H9 (cell line): ENCODE measurements at regions not wholly inside any gene's neighbourhood (a gene's known extent, or its start where the extent isn't known, plus 50 kb on each side); places are given as distances from the start of the nearest gene placed in this dataset.

Experiments
- DNase-seq: peaks from one replicate; pipeline ENCODE4 v3.0.0-alpha.2; 2017
- H2AFZ ChIP-seq: one replicate; pipeline ENCODE4 v1.6.1; 2013; ENCODE audit warnings: mild to moderate bottlenecking, low read length, control low read depth, moderate library complexity
- H2AK5ac ChIP-seq: 2 replicates; pipeline ENCODE4 v1.6.1; 2013; ENCODE audit warnings: low read length, control low read depth, mixed read lengths; ENCODE audit not compliant: insufficient read length
- H2BK120ac ChIP-seq: one replicate; pipeline ENCODE4 v1.6.1; 2013; ENCODE audit warnings: low read depth, mild to moderate bottlenecking, low read length, control low read depth, inconsistent platforms; ENCODE audit not compliant: poor library complexity, severe bottlenecking
- H2BK12ac ChIP-seq: 2 replicates; pipeline ENCODE4 v1.6.1; 2013; ENCODE audit warnings: low read length, control low read depth, mixed read lengths, low read depth; ENCODE audit not compliant: insufficient read length
- H2BK15ac ChIP-seq: 2 replicates; pipeline ENCODE4 v1.6.1; 2013; ENCODE audit warnings: low read depth, low read length, control low read depth
- H2BK20ac ChIP-seq: one replicate; pipeline ENCODE4 v1.6.1; 2013; ENCODE audit warnings: low read depth, mild to moderate bottlenecking, low read length, control low read depth, inconsistent platforms; ENCODE audit not compliant: poor library complexity, severe bottlenecking
- H2BK5ac ChIP-seq: 2 replicates; pipeline ENCODE4 v1.6.1; 2013; ENCODE audit warnings: low read length, control low read depth, mixed read lengths; ENCODE audit not compliant: insufficient read length
- H3K14ac ChIP-seq: 2 replicates; pipeline ENCODE4 v1.6.1; 2013; ENCODE audit warnings: low read length, control low read depth; ENCODE audit not compliant: insufficient read depth
- H3K18ac ChIP-seq: 2 replicates; pipeline ENCODE4 v1.6.1; 2013; ENCODE audit warnings: low read depth, mild to moderate bottlenecking, mixed read lengths, low read length, control low read depth; ENCODE audit not compliant: insufficient read length
- H3K23ac ChIP-seq: 2 replicates; pipeline ENCODE4 v1.6.1; 2013; ENCODE audit warnings: low read length, control low read depth, mixed read lengths, low read depth; ENCODE audit not compliant: insufficient read length
- H3K23me2 ChIP-seq: 2 replicates; pipeline ENCODE4 v1.6.1; 2013; ENCODE audit warnings: low read depth, mild to moderate bottlenecking, mixed read lengths, low read length, control low read depth; ENCODE audit not compliant: insufficient read length, poor library complexity, severe bottlenecking
- H3K27ac ChIP-seq: 2 replicates; pipeline ENCODE4 v1.5.1; 2013; ENCODE audit warnings: low read length, control low read depth, mixed read lengths, low read depth; ENCODE audit not compliant: insufficient read length
- H3K27me3 ChIP-seq: 2 replicates; pipeline ENCODE4 v1.6.1; 2013; ENCODE audit warnings: low read length, control low read depth, inconsistent platforms; ENCODE audit not compliant: insufficient read depth
- H3K4ac ChIP-seq: 2 replicates; pipeline ENCODE4 v1.6.1; 2013; ENCODE audit warnings: low read depth, mild to moderate bottlenecking, control low read depth, inconsistent platforms, low read length, moderate library complexity
- H3K4me1 ChIP-seq: 2 replicates; pipeline ENCODE4 v1.6.1; 2013; ENCODE audit warnings: low read length, control low read depth, inconsistent platforms; ENCODE audit not compliant: insufficient read depth
- H3K4me2 ChIP-seq: 2 replicates; pipeline ENCODE4 v1.6.1; 2013; ENCODE audit warnings: low read length, control low read depth, mixed read lengths; ENCODE audit not compliant: insufficient read length, insufficient read depth
- H3K56ac ChIP-seq: 2 replicates; pipeline ENCODE4 v1.6.1; 2013; ENCODE audit warnings: low read depth, mild to moderate bottlenecking, mixed read lengths, low read length, control low read depth; ENCODE audit not compliant: insufficient read length
- H3K79me1 ChIP-seq: 2 replicates; pipeline ENCODE4 v1.6.1; 2013; ENCODE audit warnings: low read depth, mild to moderate bottlenecking, moderate library complexity, low read length, control low read depth, inconsistent platforms; ENCODE audit not compliant: insufficient read depth, poor library complexity, severe bottlenecking
- H3K79me2 ChIP-seq: 2 replicates; pipeline ENCODE4 v1.6.1; 2013; ENCODE audit warnings: low read length, control low read depth, inconsistent platforms; ENCODE audit not compliant: insufficient read depth
- H3K9ac ChIP-seq: 2 replicates; pipeline ENCODE4 v1.6.1; 2013; ENCODE audit warnings: low read length, control low read depth, mixed read lengths; ENCODE audit not compliant: insufficient read length; ENCODE audit errors: extremely low read depth
- H3K9me3 ChIP-seq: one replicate; pipeline ENCODE4 v1.6.1; 2013; ENCODE audit warnings: low read depth, low read length, inconsistent platforms; ENCODE audit not compliant: control insufficient read depth
- H3T11ph ChIP-seq: one replicate; pipeline ENCODE4 v1.6.1; 2013; ENCODE audit warnings: mild to moderate bottlenecking, low read length, control low read depth, inconsistent platforms
- H4K20me1 ChIP-seq: one replicate; pipeline ENCODE4 v1.6.1; 2013; ENCODE audit not compliant: control insufficient read depth, insufficient read length, insufficient read depth
- H4K5ac ChIP-seq: 2 replicates; pipeline ENCODE4 v1.6.1; 2013; ENCODE audit warnings: low read depth, mild to moderate bottlenecking, mixed read lengths, low read length, control low read depth; ENCODE audit not compliant: insufficient read length
- H4K8ac ChIP-seq: replicated peaks from 2 replicates; pipeline ENCODE4 v1.6.1; 2013; ENCODE audit warnings: low read length, control low read depth, mixed read lengths, low read depth; ENCODE audit not compliant: insufficient read length
- H4K91ac ChIP-seq: 2 replicates; pipeline ENCODE4 v1.6.1; 2013; ENCODE audit warnings: low read depth, mild to moderate bottlenecking, moderate library complexity, mixed read lengths, low read length, control low read depth; ENCODE audit not compliant: insufficient read length
- H3K27ac Mint-ChIP-seq, 3 experiments: 2 replicates in 2 of 3; 3 replicates in 1 of 3; pipeline ENCODE4 v1.8.0; 2020 to 2021; ENCODE audit warnings: mixed read lengths in 3 of 3, mild to moderate bottlenecking in 1 of 3, moderate library complexity in 1 of 3
- H3K27me3 Mint-ChIP-seq: 2 replicates; pipeline ENCODE4 v1.8.0; 2021; ENCODE audit warnings: low read depth, mild to moderate bottlenecking, moderate library complexity, mixed read lengths
- H3K36me3 Mint-ChIP-seq, 3 experiments: 2 replicates in 2 of 3; 3 replicates in 1 of 3; pipeline ENCODE4 v1.8.0; 2020 to 2021; ENCODE audit warnings: low read depth in 3 of 3, mixed read lengths in 3 of 3; ENCODE audit not compliant: insufficient read depth in 1 of 3
- H3K4me1 Mint-ChIP-seq, 2 experiments: 2 replicates each; pipeline ENCODE4 v1.8.0; 2020; ENCODE audit warnings: mixed read lengths in 2 of 2
- H3K4me3 Mint-ChIP-seq, 2 experiments: 2 replicates in 1 of 2; 3 replicates in 1 of 2; pipeline ENCODE4 v1.8.0; 2020 to 2021; ENCODE audit warnings: mild to moderate bottlenecking in 2 of 2, mixed read lengths in 2 of 2, moderate library complexity in 1 of 2
- H3K9me3 Mint-ChIP-seq, 2 experiments: 2 replicates in 1 of 2; 3 replicates in 1 of 2; pipeline ENCODE4 v1.8.0; 2020; ENCODE audit warnings: mild to moderate bottlenecking in 2 of 2, mixed read lengths in 2 of 2, moderate library complexity in 1 of 2
- WGBS: extraction: QIAGEN DNeasy Blood & Tissue Kit; methylation state at CpG from one replicate; pipeline ENCODE4 v1.1.7; 2013; ENCODE audit warnings: missing lambda C conversion rate, low lambda C conversion rate, mixed read lengths; ENCODE audit not compliant: insufficient read length; ENCODE audit errors: extremely low coverage; 5-methylcytosine and 5-hydroxymethylcytosine counted together
- TF ChIP-seq, protein P1 (sequence below): fragments of 200-600 bp; sonication (generic); conservative IDR thresholded peaks from 3 replicates; pipeline ENCODE4 v1.8.0; 2021; ENCODE audit warnings: antibody characterized with exemption, mild to moderate bottlenecking

DNA sequence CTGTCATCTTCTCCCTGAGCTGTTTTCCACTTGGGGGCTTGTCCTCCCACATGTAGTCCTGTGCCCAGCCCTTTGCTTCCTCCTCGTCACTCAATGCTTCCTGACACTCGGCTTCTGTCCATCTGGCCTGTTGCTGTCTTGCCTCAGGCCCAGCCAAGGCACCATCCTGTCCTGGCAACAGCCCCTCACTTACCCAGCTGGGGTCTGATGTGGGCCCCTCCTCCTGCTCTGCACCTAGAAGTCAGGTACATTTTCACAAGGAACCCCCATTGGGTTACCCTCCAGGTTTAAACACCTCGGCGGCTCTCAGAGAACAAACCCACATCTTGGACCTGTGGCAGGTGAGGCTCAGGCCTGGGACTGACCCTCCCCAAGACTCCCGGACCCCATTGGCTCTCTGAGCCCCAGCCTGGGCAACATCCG lies 784.8 kb downstream of the TBC1D22A start:
- H3K14ac ChIP-seq, result no peak overlapping the region
- no peaks in the 10 kb centered on the region for H3K4me1 ChIP-seq
- H3K9ac ChIP-seq, result no peak overlapping the region
- H2BK120ac ChIP-seq, result no peak overlapping the region
- H2BK15ac ChIP-seq, result no peak overlapping the region
- peaks cover 4 to 28% (median 8%) of the 10 kb centered on the region in 3 experiments; a peak in 4 of 7 replicates for H3K36me3 Mint-ChIP-seq
- H4K20me1 ChIP-seq, result no peaks in the 10 kb centered on the region
- WGBS, result no CpG with 5 or more reads among the region's 6 CpGs
- peaks cover 64 to 98% of the 10 kb centered on the region in 2 experiments for H3K9me3 Mint-ChIP-seq
- H4K91ac ChIP-seq, result no peak overlapping the region
- H3K23me2 ChIP-seq, result no peaks in the 10 kb centered on the region
- H3K79me1 ChIP-seq, result no peaks in the 10 kb centered on the region
- no peak overlapping the region for H3K4me2 ChIP-seq
- no peak overlapping the region for H3K27ac Mint-ChIP-seq
- no peaks in the 10 kb centered on the region for H3K79me2 ChIP-seq
- H3K18ac ChIP-seq, result no peak overlapping the region
- H2BK20ac ChIP-seq, result no peak overlapping the region
- no peak overlapping the region for H4K8ac ChIP-seq
- TF ChIP-seq, protein P1, sequence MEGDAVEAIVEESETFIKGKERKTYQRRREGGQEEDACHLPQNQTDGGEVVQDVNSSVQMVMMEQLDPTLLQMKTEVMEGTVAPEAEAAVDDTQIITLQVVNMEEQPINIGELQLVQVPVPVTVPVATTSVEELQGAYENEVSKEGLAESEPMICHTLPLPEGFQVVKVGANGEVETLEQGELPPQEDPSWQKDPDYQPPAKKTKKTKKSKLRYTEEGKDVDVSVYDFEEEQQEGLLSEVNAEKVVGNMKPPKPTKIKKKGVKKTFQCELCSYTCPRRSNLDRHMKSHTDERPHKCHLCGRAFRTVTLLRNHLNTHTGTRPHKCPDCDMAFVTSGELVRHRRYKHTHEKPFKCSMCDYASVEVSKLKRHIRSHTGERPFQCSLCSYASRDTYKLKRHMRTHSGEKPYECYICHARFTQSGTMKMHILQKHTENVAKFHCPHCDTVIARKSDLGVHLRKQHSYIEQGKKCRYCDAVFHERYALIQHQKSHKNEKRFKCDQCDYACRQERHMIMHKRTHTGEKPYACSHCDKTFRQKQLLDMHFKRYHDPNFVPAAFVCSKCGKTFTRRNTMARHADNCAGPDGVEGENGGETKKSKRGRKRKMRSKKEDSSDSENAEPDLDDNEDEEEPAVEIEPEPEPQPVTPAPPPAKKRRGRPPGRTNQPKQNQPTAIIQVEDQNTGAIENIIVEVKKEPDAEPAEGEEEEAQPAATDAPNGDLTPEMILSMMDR, result no peak
- H3K4ac ChIP-seq, result no peak overlapping the region
- no peak overlapping the region for H3K23ac ChIP-seq
- H2AFZ ChIP-seq, result no peak overlapping the region
- no peak overlapping the region for H2BK5ac ChIP-seq
- H3K56ac ChIP-seq, result no peak overlapping the region
- no peak overlapping the region for H2BK12ac ChIP-seq
- H3K9me3 ChIP-seq, result peaks cover 92% of the 10 kb centered on the region
- no peak for DNase-seq
- no peaks in the 10 kb centered on the region for H3K27me3 ChIP-seq
- H4K5ac ChIP-seq, result no peak overlapping the region
- H3K4me1 Mint-ChIP-seq, result no peaks in the 10 kb centered on the region
- H3K27ac ChIP-seq, result no peak overlapping the region
- H3T11ph ChIP-seq, result no peak overlapping the region
- no peak overlapping the region for H3K4me3 Mint-ChIP-seq
- H2AK5ac ChIP-seq, result no peak overlapping the region
- peaks cover 5% of the 10 kb centered on the region for H3K27me3 Mint-ChIP-seq
